A673 (cell line): ENCODE measurements at regions not wholly inside any gene's neighbourhood (a gene's known extent, or its start where the extent isn't known, plus 50 kb on each side); places are given as distances from the start of the nearest gene placed in this dataset.

Experiments used
- BruUV-seq: library from RNA; stranded (reverse); fragments of 400-500 nt; replicated peaks from 2 replicates; lab custom pipeline; 2021; lab: Mats Ljungman, UMichigan
- CTCF ChIA-PET: fragments of 300-600 bp; sonication (Branson Sonifier 250); formaldehyde crosslinking; loops from one replicate; lab custom pipeline; 2022; ENCODE audit warnings: antibody characterized with exemption; lab: Charles Lee
- POLR2A ChIA-PET: fragments of 300-600 bp; sonication (Branson Sonifier 250); formaldehyde crosslinking; loops from one replicate; lab custom pipeline; 2022; ENCODE audit warnings: antibody characterized with exemption; ENCODE audit not compliant: low non-redundant PET; lab: Charles Lee
- DNase-seq: peaks from one replicate; pipeline ENCODE4 v3.0.0-alpha.2; 2015; ENCODE audit warnings: low spot score
- H3K27ac ChIP-seq: fragments of 200-600 bp; sonication (generic); 2 replicates; pipeline ENCODE4 v1.5.1; 2016; ENCODE audit warnings: mixed run types, low read depth, mild to moderate bottlenecking, mixed read lengths, antibody characterized with exemption, low read length; ENCODE audit not compliant: poor library complexity, severe bottlenecking
- H3K27me3 ChIP-seq: fragments of 200-600 bp; sonication (generic); replicated peaks from 2 replicates; pipeline ENCODE4 v1.6.1; 2017; ENCODE audit warnings: mixed run types, low read depth, mild to moderate bottlenecking, mixed read lengths, antibody characterized with exemption, low read length; ENCODE audit not compliant: insufficient read depth, poor library complexity
- H3K36me3 ChIP-seq: fragments of 200-600 bp; sonication (generic); 2 replicates; pipeline ENCODE4 v1.6.1; 2016; ENCODE audit warnings: mixed run types, mild to moderate bottlenecking, mixed read lengths, antibody characterized with exemption, low read length; ENCODE audit not compliant: insufficient read depth, poor library complexity, severe bottlenecking
- H3K4me1 ChIP-seq: fragments of 200-600 bp; sonication (generic); 2 replicates; pipeline ENCODE4 v1.6.1; 2017; ENCODE audit warnings: mixed run types, mild to moderate bottlenecking, mixed read lengths, antibody characterized with exemption, low read length; ENCODE audit not compliant: insufficient read depth, poor library complexity, severe bottlenecking
- H3K4me3 ChIP-seq: fragments of 200-600 bp; sonication (generic); 2 replicates; pipeline ENCODE4 v1.5.1; 2016; ENCODE audit warnings: low read depth, mixed run types, mild to moderate bottlenecking, mixed read lengths, low read length; ENCODE audit not compliant: poor library complexity, severe bottlenecking
- H3K9me3 ChIP-seq: fragments of 200-600 bp; sonication (generic); 2 replicates; pipeline ENCODE4 v1.6.1; 2016; ENCODE audit warnings: mixed run types, low read depth, mild to moderate bottlenecking, mixed read lengths, antibody characterized with exemption, low read length; ENCODE audit not compliant: poor library complexity, severe bottlenecking
- CTCF ChIP-seq: fragments of 300-800, 200-600 bp; sonication (generic); conservative IDR thresholded peaks from 2 replicates; pipeline ENCODE4 v1.5.1; 2017; ENCODE audit warnings: low read depth, mild to moderate bottlenecking, antibody characterized with exemption, low read length, moderate library complexity, mixed read lengths
- EZH2 ChIP-seq: fragments of 200-600 bp; sonication (generic); IDR thresholded peaks from 2 replicates; pipeline ENCODE4 v1.6.1; 2017; ENCODE audit warnings: borderline replicate concordance, low read depth, mild to moderate bottlenecking, mixed read lengths, antibody characterized with exemption, low read length; ENCODE audit not compliant: poor library complexity, severe bottlenecking
- intact Hi-C: fragments of 100-400 bp; cut with micrococcal nuclease; formaldehyde crosslinking; loops from one replicate; pipeline ENCODE4 v1.10.0; 2022; ENCODE audit not compliant: unreplicated experiment

- Histone ChIP-seq H3K27me3 (no peaks in the 10 kb centered on the region), H3K36me3 (no peaks in the 10 kb centered on the region), H3K9me3 (no peaks in the 10 kb centered on the region), H3K4me1 (peaks cover under 1% of the 10 kb centered on the region), H3K4me3 (no peak overlapping the region), H3K27ac (no peak overlapping the region)
- no TSS peak for BruUV-seq
- intact Hi-C loops, result no loop called here
- TF ChIP-seq EZH2 (no peak), CTCF (no peak)
- ChIA-PET POLR2A (no interaction called here), CTCF (no interaction called here)
- no peak for DNase-seq
Observed at GRCh38 chr5:87094347-87094746, 173.3 kb upstream of the RASA1 start.

- CTCF ChIA-PET, result no interaction called here
- H3K27ac ChIP-seq, result no peak overlapping the region
- POLR2A ChIA-PET, result no interaction called here
- no peak overlapping the region for H3K4me3 ChIP-seq
- H3K4me1 ChIP-seq, result peaks cover 5% of the 10 kb centered on the region
- H3K9me3 ChIP-seq, result no peaks in the 10 kb centered on the region
- no TSS peak for BruUV-seq
- TF ChIP-seq EZH2, result no peak
- no peak for TF ChIP-seq CTCF
- H3K27me3 ChIP-seq, result no peaks in the 10 kb centered on the region
- H3K36me3 ChIP-seq, result no peaks in the 10 kb centered on the region
- intact Hi-C loops, result no loop called here
- no peak for DNase-seq
Observed at GRCh38 chr5:87094833-87095232, 172.8 kb upstream of the RASA1 start.

GRCh38 chr5:87095787-87096186 is 171.9 kb upstream of the RASA1 start:
- TF ChIP-seq EZH2 (no peak), CTCF (no peak)
- Histone ChIP-seq H3K27me3 (no peaks in the 10 kb centered on the region), H3K4me1 (peaks cover 6% of the 10 kb centered on the region), H3K9me3 (no peaks in the 10 kb centered on the region), H3K36me3 (no peaks in the 10 kb centered on the region), H3K4me3 (no peak overlapping the region), H3K27ac (no peak overlapping the region)
- intact Hi-C loops, result no loop called here
- CTCF ChIA-PET, result no interaction called here
- BruUV-seq, result no TSS peak
- POLR2A ChIA-PET, result no interaction called here
- DNase-seq, result no peak
